Dedifferentiated amniotic fluid mesenchymal stem cell (primary cell): ENCODE measurements at regions not wholly inside any gene's neighbourhood (a gene's known extent, or its start where the extent isn't known, plus 50 kb on each side); places are given as distances from the start of the nearest gene placed in this dataset.
"Not testable (repeated sequence)": the region's sequence is repeated elsewhere in the genome, so short reads cannot be mapped to it uniquely, and the experiment has no call there.

Experiments used
- DNase-seq: peaks from one replicate; pipeline ENCODE4 v3.0.0-alpha.2; 2016; ENCODE audit errors: extremely low spot score

GRCh38 chr2:155539028-155539427 is 793.5 kb downstream of the NR4A2 start:
- DNase-seq, result not testable (repeated sequence)

DNA sequence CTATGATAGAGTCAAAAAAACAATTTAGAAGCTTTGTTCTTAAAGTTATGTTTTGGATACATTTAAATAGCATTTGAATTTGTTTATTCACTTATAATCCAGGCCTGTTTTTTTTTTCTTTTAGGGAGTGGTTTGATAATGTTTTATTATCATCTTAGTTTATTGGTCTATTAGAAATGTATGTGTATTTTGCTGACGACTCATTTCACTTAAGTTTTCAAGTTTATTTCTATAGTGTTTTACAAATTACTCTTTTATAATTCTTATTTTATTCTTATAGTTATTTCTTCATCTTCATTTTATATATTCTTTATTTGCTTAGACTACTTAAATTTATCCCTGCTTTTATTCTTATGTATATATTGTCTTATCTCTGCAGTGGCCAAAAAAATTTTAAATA is 804.5 kb downstream of the NR4A2 start:
- no peak for DNase-seq

DNA sequence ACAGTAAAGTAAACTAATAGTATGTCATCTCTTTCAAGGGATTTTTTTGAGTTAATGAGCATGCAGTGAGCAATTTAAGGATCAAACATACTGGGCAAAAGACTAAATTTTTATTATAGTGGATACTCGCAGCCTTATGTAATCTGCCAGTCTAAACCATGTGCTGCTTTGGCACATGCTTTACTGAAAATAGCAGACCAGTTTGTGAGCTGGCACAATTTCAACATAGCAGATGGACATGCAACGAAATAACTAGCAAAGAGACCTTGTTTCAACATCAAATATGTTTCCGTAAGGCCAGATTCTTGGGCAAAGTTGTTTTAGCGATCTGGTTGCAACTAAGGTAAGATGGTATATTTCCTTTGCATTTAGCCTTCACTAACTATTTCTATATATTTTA is 807.3 kb downstream of the NR4A2 start:
- no peak for DNase-seq

GRCh38 chr2:155519529-155520130 is 812.9 kb downstream of the NR4A2 start:
- no peak for DNase-seq

DNA sequence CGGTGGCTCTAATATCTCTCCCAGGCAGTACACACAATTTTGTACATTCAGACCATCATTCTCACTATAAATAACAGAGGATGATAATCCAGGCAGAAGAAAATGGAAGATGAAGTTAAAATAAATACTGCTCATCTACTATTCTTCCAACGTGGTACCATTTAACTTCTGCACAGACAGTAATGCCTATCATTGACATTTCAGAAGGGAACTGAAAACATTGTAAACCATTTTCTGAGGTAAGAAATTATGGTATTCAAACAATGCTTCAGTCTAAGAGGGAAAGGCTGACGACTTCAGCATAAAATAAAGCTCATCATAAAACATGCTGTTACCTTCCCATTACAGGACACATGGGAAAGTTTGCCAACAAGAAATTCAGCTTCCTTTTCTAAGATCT is 814.4 kb downstream of the NR4A2 start:
- no peak for DNase-seq

- no peak for DNase-seq
These were observed 815.2 kb downstream of the NR4A2 start for GRCh38 chr2:155517362-155517761.

DNA sequence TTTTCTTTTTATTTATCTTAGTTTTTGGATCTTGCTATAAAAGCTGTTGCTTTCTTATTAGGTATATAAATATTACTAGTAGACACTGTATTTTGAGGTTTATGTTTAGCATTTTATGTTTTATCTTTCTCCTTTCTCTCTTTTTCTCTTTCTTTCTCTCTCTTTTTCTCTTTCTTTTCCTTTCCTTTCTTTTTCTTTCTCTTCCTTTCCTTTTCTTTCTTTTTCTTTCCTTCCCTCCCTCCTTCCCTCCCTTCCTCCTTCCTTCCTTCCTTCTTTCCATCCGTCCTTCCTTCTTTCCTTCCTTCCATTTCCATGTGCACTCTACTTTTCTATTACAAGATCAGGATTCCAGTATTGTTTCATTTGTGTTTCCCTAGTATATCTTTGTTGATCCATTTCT is 814.8 kb downstream of the KCNJ3 start:
- no peak for DNase-seq

DNA sequence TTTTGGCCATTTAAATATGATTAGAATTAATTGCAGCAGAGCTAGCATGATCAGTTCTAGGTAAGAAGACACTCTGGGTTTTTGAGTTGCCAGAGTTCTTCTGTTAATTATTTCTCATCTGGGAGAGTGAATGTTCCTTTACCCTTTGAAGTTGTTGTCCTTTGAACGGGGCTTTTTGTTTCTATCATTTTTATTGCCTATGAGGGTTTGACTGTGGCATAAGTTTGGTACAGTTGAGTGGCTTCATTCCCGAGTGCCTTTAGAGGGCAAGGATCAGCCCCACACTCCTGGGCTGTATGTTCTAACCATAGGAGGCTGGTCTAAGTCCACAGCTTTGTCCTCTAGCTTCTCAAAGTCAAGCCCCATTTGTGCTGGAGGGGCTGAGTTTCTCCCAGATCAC is 804.3 kb downstream of the KCNJ3 start:
- DNase-seq, result no peak

DNA sequence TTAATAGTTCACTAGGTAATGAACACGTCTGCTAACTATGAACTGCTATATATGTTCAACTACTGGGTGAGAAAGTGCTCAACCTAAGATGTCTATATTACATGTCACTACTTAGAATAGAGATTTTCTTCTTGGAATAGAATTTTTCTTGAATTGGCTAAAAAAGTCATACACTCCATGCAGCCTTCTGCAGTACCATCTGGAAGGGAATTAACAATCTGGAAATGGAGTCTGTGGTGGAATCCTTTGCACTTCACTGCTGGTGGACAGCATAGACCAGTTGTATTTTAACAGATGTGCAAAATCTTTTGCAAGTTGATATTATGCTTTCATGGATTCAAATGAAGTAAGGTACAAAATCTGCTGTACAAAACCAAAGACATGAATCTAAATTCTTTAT is 799.6 kb downstream of the KCNJ3 start:
- no peak for DNase-seq

DNA sequence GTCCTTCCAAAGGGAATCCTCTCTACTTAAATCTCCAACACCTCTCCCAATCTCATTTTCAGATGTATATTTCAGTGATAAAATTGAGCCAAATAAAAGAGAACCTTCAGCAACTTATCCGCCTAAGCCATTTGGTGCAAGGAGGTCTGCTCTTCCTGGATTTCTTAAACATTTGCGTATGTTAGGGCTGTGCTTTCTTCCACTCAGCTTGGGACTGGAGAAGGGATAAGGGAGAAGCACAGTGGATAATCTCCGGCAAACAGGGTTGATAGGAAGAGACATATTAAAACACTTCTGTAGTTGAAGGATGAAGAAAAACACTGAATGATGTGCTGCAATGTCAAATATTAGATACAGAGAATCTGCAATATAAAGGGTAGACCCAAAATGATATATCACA is 796.2 kb downstream of the KCNJ3 start:
- DNase-seq, result no peak

DNA sequence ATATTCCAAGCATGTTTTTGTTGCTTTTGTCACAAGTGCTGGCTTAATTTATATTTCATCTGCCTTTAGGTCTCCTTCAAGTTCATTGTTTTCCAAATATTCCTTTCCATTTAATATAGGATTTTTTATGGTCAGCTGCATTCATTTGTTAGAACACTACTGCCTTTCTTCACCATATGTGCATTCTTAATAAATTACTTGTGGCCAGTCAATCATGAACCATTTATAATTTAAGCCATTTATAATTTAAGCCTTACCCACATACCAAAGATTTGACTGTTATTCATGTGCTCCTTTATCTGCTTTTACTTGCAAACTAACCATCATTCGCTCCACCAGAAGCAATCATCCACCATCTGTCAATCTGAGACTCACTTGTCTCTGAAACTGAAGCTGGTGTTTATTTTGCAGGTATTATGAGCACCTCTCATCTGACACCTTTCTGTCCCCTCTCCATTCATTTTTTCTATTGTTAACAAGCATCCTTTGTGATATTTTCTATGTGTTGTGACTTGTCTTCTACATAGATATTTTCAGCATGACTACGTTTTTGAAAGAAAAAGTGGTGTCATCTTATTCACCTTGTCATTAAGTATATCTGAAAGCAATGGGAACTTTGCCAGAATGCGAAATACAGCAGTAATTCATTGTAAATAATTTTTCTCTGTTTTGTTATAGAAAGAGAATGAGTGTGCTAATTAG is 786.8 kb downstream of the KCNJ3 start:
- DNase-seq, result no peak

DNA sequence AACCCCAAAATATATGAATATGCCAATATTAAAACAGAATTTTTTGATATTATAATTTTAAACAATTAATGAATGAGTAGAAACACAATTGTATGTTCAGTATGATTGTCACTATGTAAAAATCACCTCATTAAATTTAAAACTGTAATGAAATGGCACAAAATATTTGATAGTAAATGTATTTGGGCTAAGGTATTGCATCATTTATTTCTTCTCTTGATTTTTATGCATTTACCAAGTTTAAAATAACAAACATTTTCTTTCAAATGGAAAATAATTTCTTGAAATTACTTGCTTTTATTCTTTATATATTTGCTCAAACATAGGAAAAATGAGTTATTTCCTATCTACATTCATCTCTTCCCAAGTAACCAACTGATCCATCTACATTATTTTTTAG is 782.6 kb downstream of the KCNJ3 start:
- DNase-seq, result no peak

DNA sequence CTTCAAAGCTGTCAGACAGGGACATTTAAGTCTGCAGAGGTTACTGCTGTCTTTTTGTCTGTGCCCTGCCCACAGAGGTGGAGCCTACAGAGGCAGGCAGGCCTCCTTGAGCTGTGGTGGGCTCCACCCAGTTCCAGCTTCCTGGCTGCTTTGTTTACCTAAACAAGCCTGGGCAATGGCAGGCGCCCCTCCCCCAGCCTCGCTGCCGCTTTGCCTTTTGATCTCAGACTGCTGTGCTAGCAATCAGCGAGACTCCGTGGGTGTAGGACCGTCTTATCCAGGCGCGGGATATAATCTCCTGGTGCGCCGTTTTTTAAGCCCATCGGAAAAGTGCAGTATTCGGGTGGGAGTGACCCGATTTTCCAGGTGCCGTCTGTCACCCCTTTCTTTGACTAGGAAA is 773.5 kb downstream of the KCNJ3 start:
- not testable (repeated sequence) for DNase-seq

DNA sequence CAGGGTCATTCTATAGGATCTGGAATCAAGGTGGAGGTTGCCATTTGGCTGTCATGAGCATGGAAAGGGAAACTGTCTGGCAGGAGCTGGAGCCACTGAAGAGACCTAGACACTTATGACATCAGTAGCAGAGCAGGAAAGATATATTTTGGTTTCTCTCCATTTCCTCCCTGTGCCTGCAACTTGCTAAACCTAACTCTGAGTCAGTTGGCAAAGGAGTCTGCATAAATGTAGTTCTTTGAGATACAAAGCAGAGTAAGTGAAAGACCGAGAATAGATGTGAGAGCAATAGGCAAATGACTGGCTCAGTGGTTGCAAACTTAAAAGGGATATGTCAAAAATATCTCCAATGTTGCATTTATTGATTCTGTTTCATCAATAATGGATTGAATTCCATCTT is 757.7 kb downstream of the KCNJ3 start:
- no peak for DNase-seq

DNA sequence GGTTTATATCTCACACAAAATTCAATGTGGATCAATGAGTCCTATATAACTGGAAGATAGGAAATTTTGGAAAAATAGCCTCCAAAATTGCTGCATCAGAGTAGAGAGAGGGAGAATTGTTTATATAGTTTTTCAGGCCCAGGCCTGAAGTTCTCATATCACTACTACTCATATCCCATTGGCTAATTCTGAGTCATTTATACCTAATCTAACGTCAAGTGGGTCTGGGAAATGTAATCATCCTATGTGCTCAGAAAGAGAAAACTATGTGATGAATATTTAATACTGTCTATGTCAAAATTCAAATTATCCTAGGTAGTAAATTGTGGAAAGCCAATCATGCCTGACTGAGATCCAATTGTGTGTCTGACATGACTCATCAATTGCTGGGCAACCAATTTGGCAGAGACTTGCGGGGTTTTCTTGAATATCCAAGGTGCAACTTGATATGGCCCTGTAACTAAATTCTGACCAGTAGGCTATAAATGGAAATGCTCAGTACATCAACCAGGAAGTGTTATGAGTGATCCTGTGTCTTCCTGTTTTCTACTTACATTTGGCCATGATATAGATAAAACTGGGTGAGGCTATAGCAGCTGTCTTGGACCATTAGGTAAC is 744.4 kb downstream of the KCNJ3 start:
- no peak for DNase-seq

- no peak for DNase-seq
These were observed 743.6 kb downstream of the KCNJ3 start for GRCh38 chr2:155442088-155442487.

GRCh38 chr2:155431004-155431507 is 732.6 kb downstream of the KCNJ3 start:
- DNase-seq, result no peak

DNA sequence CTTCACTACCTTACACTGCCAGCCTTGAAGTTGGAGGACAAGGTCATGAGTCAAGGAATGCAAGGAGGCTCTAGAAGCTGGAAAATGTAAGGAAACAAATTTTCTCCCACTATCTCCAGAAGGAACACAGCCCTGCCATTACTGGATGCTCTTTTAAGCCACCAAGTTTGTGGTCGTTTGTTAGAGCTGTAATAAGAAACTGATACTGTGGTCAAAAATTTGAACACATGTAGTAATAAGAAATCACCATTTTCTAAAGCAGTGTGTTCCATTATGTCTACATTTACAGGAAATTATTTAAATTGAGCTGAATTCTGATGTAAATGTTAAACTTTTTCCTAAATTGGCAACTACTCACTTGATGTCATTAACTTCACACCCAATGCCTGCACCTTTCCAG is 729.0 kb downstream of the KCNJ3 start:
- DNase-seq, result no peak

GRCh38 chr2:155424518-155424917 is 726.0 kb downstream of the KCNJ3 start:
- no peak for DNase-seq

- no peak for DNase-seq
These were observed 720.3 kb downstream of the KCNJ3 start for GRCh38 chr2:155418753-155419152.

DNA sequence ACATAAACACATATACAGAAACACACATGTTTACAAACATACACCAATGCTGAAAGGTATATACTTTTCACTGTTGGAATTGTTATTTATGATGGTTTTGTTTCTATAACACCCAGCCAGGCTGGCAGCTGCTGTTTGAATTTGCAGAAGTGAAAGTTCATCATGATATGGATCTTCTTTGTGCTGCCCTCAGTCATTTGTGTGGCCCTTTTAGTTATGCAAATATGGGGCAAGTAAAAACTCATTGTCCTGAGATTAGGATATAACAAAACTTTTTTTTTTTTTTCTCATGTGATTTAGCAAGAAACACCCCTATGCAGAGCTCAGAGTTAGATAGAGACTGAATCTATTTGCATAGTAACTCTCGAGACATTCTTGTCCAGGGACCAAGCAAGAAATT is 714.1 kb downstream of the KCNJ3 start:
- DNase-seq, result no peak

DNA sequence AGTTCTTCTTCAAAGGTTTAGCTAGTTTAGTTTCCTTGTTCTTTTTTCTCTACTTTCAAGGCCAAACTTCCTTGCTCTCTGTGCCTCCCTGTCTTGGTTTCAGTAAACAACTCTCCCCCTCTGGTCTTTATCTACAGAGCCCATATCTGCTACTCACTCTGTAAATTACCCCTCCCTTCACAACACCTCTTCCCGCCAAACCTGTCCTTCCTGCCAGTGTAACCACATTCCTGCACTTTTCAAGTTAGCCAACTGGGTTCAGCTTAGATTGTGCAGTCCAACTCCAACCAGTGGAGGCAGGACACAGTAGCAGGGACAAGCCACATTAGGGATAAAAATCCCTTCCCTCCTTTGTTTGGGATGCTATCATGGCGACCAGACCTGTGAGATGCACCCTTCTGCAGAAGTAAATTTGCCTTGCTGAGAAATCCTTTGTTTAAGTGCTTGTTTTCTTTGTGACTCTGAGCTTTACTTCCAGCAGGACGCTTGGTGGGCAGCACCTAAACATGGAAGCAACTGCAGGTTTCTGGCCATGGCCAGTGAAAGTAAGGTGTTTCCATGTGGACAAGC is 706.0 kb downstream of the KCNJ3 start:
- DNase-seq, result no peak

DNA sequence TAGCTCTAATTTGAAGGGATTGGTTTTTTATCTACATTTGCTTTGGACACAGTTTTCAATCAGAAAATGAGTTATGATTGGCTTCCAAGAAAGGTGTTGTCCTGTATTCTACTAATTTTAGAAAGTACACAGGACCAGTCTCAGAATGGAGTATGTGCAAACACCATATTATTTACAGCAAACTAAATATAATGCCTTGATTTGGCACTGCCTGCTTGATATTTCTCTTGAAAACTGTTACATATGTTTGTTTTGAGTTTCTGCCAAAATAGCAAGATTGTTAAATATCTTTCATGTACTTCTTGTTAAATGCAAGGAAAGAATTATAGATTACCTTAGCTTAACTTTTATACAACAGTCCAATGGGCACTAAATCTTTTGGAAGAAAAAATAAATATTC is 694.9 kb downstream of the KCNJ3 start:
- DNase-seq, result no peak
